Glutamatergic neuron (in vitro differentiated cells): ENCODE measurements at regions not wholly inside any gene's neighbourhood (a gene's known extent, or its start where the extent isn't known, plus 50 kb on each side); places are given as distances from the start of the nearest gene placed in this dataset.

Experiments
- DNase-seq: peaks from one replicate; pipeline ENCODE4 v3.0.0; 2022
- H3K27ac Mint-ChIP-seq: one replicate; pipeline ENCODE4 v1.8.0; 2020; ENCODE audit warnings: mild to moderate bottlenecking, mixed read lengths, inconsistent platforms; ENCODE audit not compliant: unreplicated experiment
- H3K27me3 Mint-ChIP-seq: one replicate; pipeline ENCODE4 v1.8.0; 2020; ENCODE audit warnings: mild to moderate bottlenecking, moderate library complexity, mixed read lengths, inconsistent platforms; ENCODE audit not compliant: unreplicated experiment
- H3K36me3 Mint-ChIP-seq: one replicate; pipeline ENCODE4 v1.8.0; 2020; ENCODE audit warnings: mild to moderate bottlenecking, mixed read lengths, inconsistent platforms; ENCODE audit not compliant: unreplicated experiment
- H3K4me1 Mint-ChIP-seq: one replicate; pipeline ENCODE4 v1.8.0; 2020; ENCODE audit warnings: mild to moderate bottlenecking, low read depth, mixed read lengths, inconsistent platforms; ENCODE audit not compliant: unreplicated experiment
- H3K4me3 Mint-ChIP-seq: one replicate; pipeline ENCODE4 v1.8.0; 2020; ENCODE audit warnings: mild to moderate bottlenecking, mixed read lengths, inconsistent platforms; ENCODE audit not compliant: unreplicated experiment
- H3K9me3 Mint-ChIP-seq: one replicate; pipeline ENCODE4 v1.8.0; 2020; ENCODE audit warnings: mild to moderate bottlenecking, moderate library complexity, mixed read lengths, inconsistent platforms; ENCODE audit not compliant: unreplicated experiment
- CTCF ChIP-seq: fragments of 200-600 bp; sonication (generic); IDR thresholded peaks from one replicate; pipeline ENCODE4 v1.5.0; 2021; ENCODE audit not compliant: partially characterized antibody, unreplicated experiment

GRCh38 chr4:38213083-38213805 is 253.0 kb downstream of the PTTG2 start:
- H3K4me3 Mint-ChIP-seq: no peak overlapping the region
- H3K27ac Mint-ChIP-seq: no peak overlapping the region
- H3K36me3 Mint-ChIP-seq: no peaks in the 10 kb centered on the region
- H3K4me1 Mint-ChIP-seq: no peaks in the 10 kb centered on the region
- H3K9me3 Mint-ChIP-seq: peaks cover 2% of the 10 kb centered on the region
- no peak for TF ChIP-seq CTCF
- DNase-seq: no peak
- H3K27me3 Mint-ChIP-seq: no peaks in the 10 kb centered on the region

- no peak for DNase-seq
- H3K27ac Mint-ChIP-seq: no peak overlapping the region
These were observed 262.7 kb downstream of the PTTG2 start for GRCh38 chr4:38222892-38223291.

GRCh38 chr4:38223306-38223705 is 263.1 kb downstream of the PTTG2 start:
- TF ChIP-seq CTCF: no peak
- Mint-ChIP-seq H3K4me1 (no peaks in the 10 kb centered on the region), H3K27ac (no peak overlapping the region), H3K36me3 (no peaks in the 10 kb centered on the region), H3K4me3 (no peak overlapping the region), H3K27me3 (peaks cover 2% of the 10 kb centered on the region), H3K9me3 (peaks cover 1% of the 10 kb centered on the region)
- no peak for DNase-seq

More at GRCh38 chr4:38222892-38223291, 262.7 kb downstream of the PTTG2 start:
- Mint-ChIP-seq H3K9me3 (peaks cover 1% of the 10 kb centered on the region), H3K4me3 (no peak overlapping the region), H3K4me1 (no peaks in the 10 kb centered on the region), H3K36me3 (no peaks in the 10 kb centered on the region), H3K27me3 (peaks cover 2% of the 10 kb centered on the region)
- TF ChIP-seq CTCF: no peak

- Mint-ChIP-seq H3K9me3 (peaks cover 1% of the 10 kb centered on the region), H3K27ac (no peak overlapping the region), H3K27me3 (peaks cover 2% of the 10 kb centered on the region), H3K4me1 (no peaks in the 10 kb centered on the region), H3K4me3 (no peak overlapping the region), H3K36me3 (no peaks in the 10 kb centered on the region)
- DNase-seq: no peak
- TF ChIP-seq CTCF: no peak
These were observed 263.6 kb downstream of the PTTG2 start for GRCh38 chr4:38223782-38224236.

- no peak overlapping the region for H3K27ac Mint-ChIP-seq
These were observed 264.7 kb downstream of the PTTG2 start for GRCh38 chr4:38224850-38225249.

More at GRCh38 chr4:38224850-38225249, 264.7 kb downstream of the PTTG2 start:
- Mint-ChIP-seq H3K4me1 (no peaks in the 10 kb centered on the region), H3K36me3 (no peaks in the 10 kb centered on the region), H3K4me3 (no peak overlapping the region), H3K27me3 (peaks cover 2% of the 10 kb centered on the region), H3K9me3 (peaks cover 1% of the 10 kb centered on the region)
- TF ChIP-seq CTCF: no peak
- DNase-seq: no peak
